H9 (cell line): ENCODE measurements at regions not wholly inside any gene's neighbourhood (a gene's known extent, or its start where the extent isn't known, plus 50 kb on each side); places are given as distances from the start of the nearest gene placed in this dataset.

ENCODE experiments used
- DNase-seq: peaks from one replicate; pipeline ENCODE4 v3.0.0-alpha.2; 2017
- H2AFZ ChIP-seq: one replicate; pipeline ENCODE4 v1.6.1; 2013; ENCODE audit warnings: mild to moderate bottlenecking, low read length, control low read depth, moderate library complexity
- H2AK5ac ChIP-seq: 2 replicates; pipeline ENCODE4 v1.6.1; 2013; ENCODE audit warnings: low read length, control low read depth, mixed read lengths; ENCODE audit not compliant: insufficient read length
- H2BK120ac ChIP-seq: one replicate; pipeline ENCODE4 v1.6.1; 2013; ENCODE audit warnings: low read depth, mild to moderate bottlenecking, low read length, control low read depth, inconsistent platforms; ENCODE audit not compliant: poor library complexity, severe bottlenecking
- H2BK12ac ChIP-seq: 2 replicates; pipeline ENCODE4 v1.6.1; 2013; ENCODE audit warnings: low read length, control low read depth, mixed read lengths, low read depth; ENCODE audit not compliant: insufficient read length
- H2BK15ac ChIP-seq: 2 replicates; pipeline ENCODE4 v1.6.1; 2013; ENCODE audit warnings: low read depth, low read length, control low read depth
- H2BK20ac ChIP-seq: one replicate; pipeline ENCODE4 v1.6.1; 2013; ENCODE audit warnings: low read depth, mild to moderate bottlenecking, low read length, control low read depth, inconsistent platforms; ENCODE audit not compliant: poor library complexity, severe bottlenecking
- H2BK5ac ChIP-seq: 2 replicates; pipeline ENCODE4 v1.6.1; 2013; ENCODE audit warnings: low read length, control low read depth, mixed read lengths; ENCODE audit not compliant: insufficient read length
- H3K14ac ChIP-seq: 2 replicates; pipeline ENCODE4 v1.6.1; 2013; ENCODE audit warnings: low read length, control low read depth; ENCODE audit not compliant: insufficient read depth
- H3K18ac ChIP-seq: 2 replicates; pipeline ENCODE4 v1.6.1; 2013; ENCODE audit warnings: low read depth, mild to moderate bottlenecking, mixed read lengths, low read length, control low read depth; ENCODE audit not compliant: insufficient read length
- H3K23ac ChIP-seq: 2 replicates; pipeline ENCODE4 v1.6.1; 2013; ENCODE audit warnings: low read length, control low read depth, mixed read lengths, low read depth; ENCODE audit not compliant: insufficient read length
- H3K23me2 ChIP-seq: 2 replicates; pipeline ENCODE4 v1.6.1; 2013; ENCODE audit warnings: low read depth, mild to moderate bottlenecking, mixed read lengths, low read length, control low read depth; ENCODE audit not compliant: insufficient read length, poor library complexity, severe bottlenecking
- H3K27ac ChIP-seq: 2 replicates; pipeline ENCODE4 v1.5.1; 2013; ENCODE audit warnings: low read length, control low read depth, mixed read lengths, low read depth; ENCODE audit not compliant: insufficient read length
- H3K27me3 ChIP-seq: 2 replicates; pipeline ENCODE4 v1.6.1; 2013; ENCODE audit warnings: low read length, control low read depth, inconsistent platforms; ENCODE audit not compliant: insufficient read depth
- H3K4ac ChIP-seq: 2 replicates; pipeline ENCODE4 v1.6.1; 2013; ENCODE audit warnings: low read depth, mild to moderate bottlenecking, control low read depth, inconsistent platforms, low read length, moderate library complexity
- H3K4me1 ChIP-seq: 2 replicates; pipeline ENCODE4 v1.6.1; 2013; ENCODE audit warnings: low read length, control low read depth, inconsistent platforms; ENCODE audit not compliant: insufficient read depth
- H3K4me2 ChIP-seq: 2 replicates; pipeline ENCODE4 v1.6.1; 2013; ENCODE audit warnings: low read length, control low read depth, mixed read lengths; ENCODE audit not compliant: insufficient read length, insufficient read depth
- H3K56ac ChIP-seq: 2 replicates; pipeline ENCODE4 v1.6.1; 2013; ENCODE audit warnings: low read depth, mild to moderate bottlenecking, mixed read lengths, low read length, control low read depth; ENCODE audit not compliant: insufficient read length
- H3K79me1 ChIP-seq: 2 replicates; pipeline ENCODE4 v1.6.1; 2013; ENCODE audit warnings: low read depth, mild to moderate bottlenecking, moderate library complexity, low read length, control low read depth, inconsistent platforms; ENCODE audit not compliant: insufficient read depth, poor library complexity, severe bottlenecking
- H3K79me2 ChIP-seq: 2 replicates; pipeline ENCODE4 v1.6.1; 2013; ENCODE audit warnings: low read length, control low read depth, inconsistent platforms; ENCODE audit not compliant: insufficient read depth
- H3K9ac ChIP-seq: 2 replicates; pipeline ENCODE4 v1.6.1; 2013; ENCODE audit warnings: low read length, control low read depth, mixed read lengths; ENCODE audit not compliant: insufficient read length; ENCODE audit errors: extremely low read depth
- H3K9me3 ChIP-seq: one replicate; pipeline ENCODE4 v1.6.1; 2013; ENCODE audit warnings: low read depth, low read length, inconsistent platforms; ENCODE audit not compliant: control insufficient read depth
- H3T11ph ChIP-seq: one replicate; pipeline ENCODE4 v1.6.1; 2013; ENCODE audit warnings: mild to moderate bottlenecking, low read length, control low read depth, inconsistent platforms
- H4K20me1 ChIP-seq: one replicate; pipeline ENCODE4 v1.6.1; 2013; ENCODE audit not compliant: control insufficient read depth, insufficient read length, insufficient read depth
- H4K5ac ChIP-seq: 2 replicates; pipeline ENCODE4 v1.6.1; 2013; ENCODE audit warnings: low read depth, mild to moderate bottlenecking, mixed read lengths, low read length, control low read depth; ENCODE audit not compliant: insufficient read length
- H4K8ac ChIP-seq: replicated peaks from 2 replicates; pipeline ENCODE4 v1.6.1; 2013; ENCODE audit warnings: low read length, control low read depth, mixed read lengths, low read depth; ENCODE audit not compliant: insufficient read length
- H4K91ac ChIP-seq: 2 replicates; pipeline ENCODE4 v1.6.1; 2013; ENCODE audit warnings: low read depth, mild to moderate bottlenecking, moderate library complexity, mixed read lengths, low read length, control low read depth; ENCODE audit not compliant: insufficient read length
- H3K27ac Mint-ChIP-seq, 3 experiments: 2 replicates in 2 of 3; 3 replicates in 1 of 3; pipeline ENCODE4 v1.8.0; 2020 to 2021; ENCODE audit warnings: mixed read lengths in 3 of 3, mild to moderate bottlenecking in 1 of 3, moderate library complexity in 1 of 3
- H3K27me3 Mint-ChIP-seq: 2 replicates; pipeline ENCODE4 v1.8.0; 2021; ENCODE audit warnings: low read depth, mild to moderate bottlenecking, moderate library complexity, mixed read lengths
- H3K36me3 Mint-ChIP-seq, 3 experiments: 2 replicates in 2 of 3; 3 replicates in 1 of 3; pipeline ENCODE4 v1.8.0; 2020 to 2021; ENCODE audit warnings: low read depth in 3 of 3, mixed read lengths in 3 of 3; ENCODE audit not compliant: insufficient read depth in 1 of 3
- H3K4me1 Mint-ChIP-seq, 2 experiments: 2 replicates each; pipeline ENCODE4 v1.8.0; 2020; ENCODE audit warnings: mixed read lengths in 2 of 2
- H3K4me3 Mint-ChIP-seq, 2 experiments: 2 replicates in 1 of 2; 3 replicates in 1 of 2; pipeline ENCODE4 v1.8.0; 2020 to 2021; ENCODE audit warnings: mild to moderate bottlenecking in 2 of 2, mixed read lengths in 2 of 2, moderate library complexity in 1 of 2
- H3K9me3 Mint-ChIP-seq, 2 experiments: 2 replicates in 1 of 2; 3 replicates in 1 of 2; pipeline ENCODE4 v1.8.0; 2020; ENCODE audit warnings: mild to moderate bottlenecking in 2 of 2, mixed read lengths in 2 of 2, moderate library complexity in 1 of 2
- WGBS: extraction: QIAGEN DNeasy Blood & Tissue Kit; methylation state at CpG from one replicate; pipeline ENCODE4 v1.1.7; 2013; ENCODE audit warnings: missing lambda C conversion rate, low lambda C conversion rate, mixed read lengths; ENCODE audit not compliant: insufficient read length; ENCODE audit errors: extremely low coverage; 5-methylcytosine and 5-hydroxymethylcytosine counted together
- TF ChIP-seq, protein P1 (sequence below): fragments of 200-600 bp; sonication (generic); conservative IDR thresholded peaks from 3 replicates; pipeline ENCODE4 v1.8.0; 2021; ENCODE audit warnings: antibody characterized with exemption, mild to moderate bottlenecking

DNA sequence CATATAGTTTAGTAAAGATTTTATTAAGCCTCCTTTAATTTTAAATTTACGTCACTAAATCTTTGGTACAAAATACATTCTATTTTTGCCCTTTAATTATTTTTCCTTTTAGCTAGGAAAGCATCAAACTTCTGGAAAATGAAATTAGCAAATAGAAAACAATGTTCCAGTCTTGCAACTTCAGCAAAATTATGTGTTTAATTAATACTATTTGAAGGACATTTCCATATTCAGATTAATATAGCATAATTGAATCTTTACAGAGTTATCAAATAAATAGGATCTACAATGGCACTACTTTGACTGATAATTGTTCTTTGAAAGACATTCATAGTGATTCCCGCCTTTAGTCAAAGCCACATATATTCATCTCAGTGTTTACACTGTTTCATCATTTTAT is 904.2 kb downstream of the KCNT2 start:
- H3K27me3 Mint-ChIP-seq = no peaks in the 10 kb centered on the region
- no peak overlapping the region for H2BK120ac ChIP-seq
- no peak overlapping the region for H3K23ac ChIP-seq
- no peak overlapping the region for H4K5ac ChIP-seq
- H3K9me3 ChIP-seq = no peaks in the 10 kb centered on the region
- H3K14ac ChIP-seq = no peak overlapping the region
- no peak overlapping the region for H3K27ac Mint-ChIP-seq
- no peaks in the 10 kb centered on the region for H3K27me3 ChIP-seq
- no peaks in the 10 kb centered on the region for H3K9me3 Mint-ChIP-seq
- WGBS = no CpG with 5 or more reads among the region's 2 CpGs
- no peaks in the 10 kb centered on the region for H3K23me2 ChIP-seq
- H3T11ph ChIP-seq = no peak overlapping the region
- H2AK5ac ChIP-seq = no peak overlapping the region
- H4K91ac ChIP-seq = no peak overlapping the region
- no peak overlapping the region for H3K4ac ChIP-seq
- H3K79me2 ChIP-seq = no peaks in the 10 kb centered on the region
- no peak overlapping the region for H2AFZ ChIP-seq
- no peak overlapping the region for H3K4me3 Mint-ChIP-seq
- no peak overlapping the region for H3K9ac ChIP-seq
- H2BK12ac ChIP-seq = no peak overlapping the region
- no peak overlapping the region for H3K18ac ChIP-seq
- no peak overlapping the region for H3K4me2 ChIP-seq
- H2BK20ac ChIP-seq = no peak overlapping the region
- H2BK5ac ChIP-seq = no peak overlapping the region
- no peak overlapping the region for H3K56ac ChIP-seq
- no peak overlapping the region for H3K27ac ChIP-seq
- H4K20me1 ChIP-seq = no peaks in the 10 kb centered on the region
- H3K4me1 ChIP-seq = no peaks in the 10 kb centered on the region
- no peak for DNase-seq
- TF ChIP-seq, protein P1, sequence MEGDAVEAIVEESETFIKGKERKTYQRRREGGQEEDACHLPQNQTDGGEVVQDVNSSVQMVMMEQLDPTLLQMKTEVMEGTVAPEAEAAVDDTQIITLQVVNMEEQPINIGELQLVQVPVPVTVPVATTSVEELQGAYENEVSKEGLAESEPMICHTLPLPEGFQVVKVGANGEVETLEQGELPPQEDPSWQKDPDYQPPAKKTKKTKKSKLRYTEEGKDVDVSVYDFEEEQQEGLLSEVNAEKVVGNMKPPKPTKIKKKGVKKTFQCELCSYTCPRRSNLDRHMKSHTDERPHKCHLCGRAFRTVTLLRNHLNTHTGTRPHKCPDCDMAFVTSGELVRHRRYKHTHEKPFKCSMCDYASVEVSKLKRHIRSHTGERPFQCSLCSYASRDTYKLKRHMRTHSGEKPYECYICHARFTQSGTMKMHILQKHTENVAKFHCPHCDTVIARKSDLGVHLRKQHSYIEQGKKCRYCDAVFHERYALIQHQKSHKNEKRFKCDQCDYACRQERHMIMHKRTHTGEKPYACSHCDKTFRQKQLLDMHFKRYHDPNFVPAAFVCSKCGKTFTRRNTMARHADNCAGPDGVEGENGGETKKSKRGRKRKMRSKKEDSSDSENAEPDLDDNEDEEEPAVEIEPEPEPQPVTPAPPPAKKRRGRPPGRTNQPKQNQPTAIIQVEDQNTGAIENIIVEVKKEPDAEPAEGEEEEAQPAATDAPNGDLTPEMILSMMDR = no peak
- H4K8ac ChIP-seq = no peak overlapping the region
- H2BK15ac ChIP-seq = no peak overlapping the region
- H3K79me1 ChIP-seq = no peaks in the 10 kb centered on the region
- 0 out of 4 replicates have a peak, but pooled peaks cover 0 to 3% of the 10 kb centered on the region in 2 experiments for H3K4me1 Mint-ChIP-seq
- H3K36me3 Mint-ChIP-seq = no peaks in the 10 kb centered on the region
